Fibroblast of lung (primary cell): ENCODE measurements at regions not wholly inside any gene's neighbourhood (a gene's known extent, or its start where the extent isn't known, plus 50 kb on each side); places are given as distances from the start of the nearest gene placed in this dataset.

Source experiments
- EZH2 ChIP-seq: IDR thresholded peaks from 2 replicates; pipeline ENCODE4 v1.5.1; 2012; ENCODE audit warnings: low read length, control low read depth, mild to moderate bottlenecking; ENCODE audit errors: missing control alignments
- TF ChIP-seq, protein P1 (sequence below), 2 donors: IDR thresholded peaks in 1 of 2; conservative IDR thresholded peaks in 1 of 2; 1 replicate in 1 of 2; 2 replicates in 1 of 2; pipeline ENCODE4 v1.5.1; 2011 to 2012; ENCODE audit warnings: low read length in 2 of 2, control low read depth in 1 of 2, inconsistent platforms in 1 of 2, low read depth in 1 of 2, mild to moderate bottlenecking in 1 of 2

DNA sequence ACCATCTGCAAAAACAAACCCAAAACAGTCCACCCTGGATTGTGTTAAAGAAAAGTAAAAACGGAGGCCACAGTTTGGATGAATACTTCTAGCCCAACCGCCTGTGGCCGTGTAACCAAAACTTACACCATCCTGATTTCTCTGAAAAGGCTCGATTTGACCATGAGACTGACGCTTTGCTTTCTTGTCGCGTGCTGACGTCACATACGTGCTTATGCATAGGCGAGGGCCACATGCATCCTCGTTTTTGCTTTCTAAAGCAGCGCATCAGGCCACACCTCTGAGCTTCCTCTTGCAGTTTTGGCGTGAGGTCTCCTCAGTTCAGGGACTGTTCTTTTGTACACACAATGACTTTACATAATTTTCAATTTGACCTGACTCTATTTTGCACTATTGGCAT, 526.6 kb downstream of the GLRX3 start:
- no peak for TF ChIP-seq EZH2
- TF ChIP-seq, protein P1, sequence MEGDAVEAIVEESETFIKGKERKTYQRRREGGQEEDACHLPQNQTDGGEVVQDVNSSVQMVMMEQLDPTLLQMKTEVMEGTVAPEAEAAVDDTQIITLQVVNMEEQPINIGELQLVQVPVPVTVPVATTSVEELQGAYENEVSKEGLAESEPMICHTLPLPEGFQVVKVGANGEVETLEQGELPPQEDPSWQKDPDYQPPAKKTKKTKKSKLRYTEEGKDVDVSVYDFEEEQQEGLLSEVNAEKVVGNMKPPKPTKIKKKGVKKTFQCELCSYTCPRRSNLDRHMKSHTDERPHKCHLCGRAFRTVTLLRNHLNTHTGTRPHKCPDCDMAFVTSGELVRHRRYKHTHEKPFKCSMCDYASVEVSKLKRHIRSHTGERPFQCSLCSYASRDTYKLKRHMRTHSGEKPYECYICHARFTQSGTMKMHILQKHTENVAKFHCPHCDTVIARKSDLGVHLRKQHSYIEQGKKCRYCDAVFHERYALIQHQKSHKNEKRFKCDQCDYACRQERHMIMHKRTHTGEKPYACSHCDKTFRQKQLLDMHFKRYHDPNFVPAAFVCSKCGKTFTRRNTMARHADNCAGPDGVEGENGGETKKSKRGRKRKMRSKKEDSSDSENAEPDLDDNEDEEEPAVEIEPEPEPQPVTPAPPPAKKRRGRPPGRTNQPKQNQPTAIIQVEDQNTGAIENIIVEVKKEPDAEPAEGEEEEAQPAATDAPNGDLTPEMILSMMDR (conservative IDR thresholded peaks at IDR 0.05 in 1 of 2, IDR thresholded peaks at IDR 0.05 in 1 of 2; ENCODE audit: low read depth in 1 of 2, low read length in 2 of 2) = no peak
